Esophagus muscularis mucosa (tissue), 3 donors: ENCODE measurements at regions not wholly inside any gene's neighbourhood (a gene's known extent, or its start where the extent isn't known, plus 50 kb on each side); places are given as distances from the start of the nearest gene placed in this dataset.

ENCODE experiments used
- CTCF ChIP-seq, 3 experiments: fragments of 200-600 bp in 2 of 3; fragments of 450-650 bp in 1 of 3; sonication (generic) in 2 of 3; IDR thresholded peaks; one replicate each; pipeline ENCODE4 v1.5.1; 2017 to 2019; ENCODE audit warnings: antibody characterized with exemption in 3 of 3, mild to moderate bottlenecking in 2 of 3, moderate library complexity in 1 of 3
- POLR2A ChIP-seq: fragments of 450-650 bp; IDR thresholded peaks from one replicate; pipeline ENCODE4 v1.6.1; 2017; ENCODE audit warnings: antibody characterized with exemption, moderate library complexity, mild to moderate bottlenecking, low read depth
- POLR2AphosphoS5 ChIP-seq, 2 donors: sonication (generic); formaldehyde crosslinking; IDR thresholded peaks; one replicate each; pipeline ENCODE4 v1.6.1; 2017; ENCODE audit warnings: antibody characterized with exemption in 2 of 2

- TF ChIP-seq POLR2A (no peak), POLR2AphosphoS5 (IDR thresholded peaks at IDR 0.05) (no peak), CTCF (IDR thresholded peaks at IDR 0.05) (no peak)
Observed at GRCh38 chr16:35868630-35869029, 2409.2 kb downstream of the TP53TG3F start.
